Mesothelial cell of epicardium (in vitro differentiated cells): ENCODE measurements at regions not wholly inside any gene's neighbourhood (a gene's known extent, or its start where the extent isn't known, plus 50 kb on each side); places are given as distances from the start of the nearest gene placed in this dataset.

Source experiments
- DNase-seq, 2 experiments: peaks; one replicate each; pipeline ENCODE4 v3.0.0; 2021; ENCODE audit warnings: low spot score in 2 of 2; ENCODE audit not compliant: unreplicated experiment in 2 of 2
- H3K27ac Mint-ChIP-seq: 2 replicates; pipeline ENCODE4 v1.8.0; 2021; ENCODE audit warnings: mixed read lengths
- H3K27me3 Mint-ChIP-seq: 2 replicates; pipeline ENCODE4 v1.8.0; 2021; ENCODE audit warnings: low read depth, mixed read lengths
- H3K36me3 Mint-ChIP-seq: 2 replicates; pipeline ENCODE4 v1.8.0; 2021; ENCODE audit warnings: mixed read lengths
- H3K4me1 Mint-ChIP-seq: 2 replicates; pipeline ENCODE4 v1.8.0; 2021; ENCODE audit warnings: mixed read lengths
- H3K4me3 Mint-ChIP-seq: 2 replicates; pipeline ENCODE4 v1.8.0; 2021; ENCODE audit warnings: mild to moderate bottlenecking, moderate library complexity, mixed read lengths
- H3K9me3 Mint-ChIP-seq: 2 replicates; pipeline ENCODE4 v1.8.0; 2021; ENCODE audit warnings: mixed read lengths
- TF ChIP-seq, protein P1 (sequence below): fragments of 200-600 bp; sonication (generic); IDR thresholded peaks from one replicate; pipeline ENCODE4 v1.5.0; 2021; ENCODE audit warnings: antibody characterized with exemption; ENCODE audit not compliant: unreplicated experiment

GRCh38 chr7:136134503-136134902, 157.3 kb upstream of the MTPN start:
- H3K27me3 Mint-ChIP-seq = no peaks in the 10 kb centered on the region
- H3K36me3 Mint-ChIP-seq = no peaks in the 10 kb centered on the region
- no peak for DNase-seq
- H3K9me3 Mint-ChIP-seq = no peaks in the 10 kb centered on the region
- H3K27ac Mint-ChIP-seq = peak overlapping the region; percentile 94
- H3K4me3 Mint-ChIP-seq = no peak overlapping the region
- H3K4me1 Mint-ChIP-seq = peaks cover 55% of the 10 kb centered on the region
- TF ChIP-seq, protein P1, sequence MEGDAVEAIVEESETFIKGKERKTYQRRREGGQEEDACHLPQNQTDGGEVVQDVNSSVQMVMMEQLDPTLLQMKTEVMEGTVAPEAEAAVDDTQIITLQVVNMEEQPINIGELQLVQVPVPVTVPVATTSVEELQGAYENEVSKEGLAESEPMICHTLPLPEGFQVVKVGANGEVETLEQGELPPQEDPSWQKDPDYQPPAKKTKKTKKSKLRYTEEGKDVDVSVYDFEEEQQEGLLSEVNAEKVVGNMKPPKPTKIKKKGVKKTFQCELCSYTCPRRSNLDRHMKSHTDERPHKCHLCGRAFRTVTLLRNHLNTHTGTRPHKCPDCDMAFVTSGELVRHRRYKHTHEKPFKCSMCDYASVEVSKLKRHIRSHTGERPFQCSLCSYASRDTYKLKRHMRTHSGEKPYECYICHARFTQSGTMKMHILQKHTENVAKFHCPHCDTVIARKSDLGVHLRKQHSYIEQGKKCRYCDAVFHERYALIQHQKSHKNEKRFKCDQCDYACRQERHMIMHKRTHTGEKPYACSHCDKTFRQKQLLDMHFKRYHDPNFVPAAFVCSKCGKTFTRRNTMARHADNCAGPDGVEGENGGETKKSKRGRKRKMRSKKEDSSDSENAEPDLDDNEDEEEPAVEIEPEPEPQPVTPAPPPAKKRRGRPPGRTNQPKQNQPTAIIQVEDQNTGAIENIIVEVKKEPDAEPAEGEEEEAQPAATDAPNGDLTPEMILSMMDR = no peak

DNA sequence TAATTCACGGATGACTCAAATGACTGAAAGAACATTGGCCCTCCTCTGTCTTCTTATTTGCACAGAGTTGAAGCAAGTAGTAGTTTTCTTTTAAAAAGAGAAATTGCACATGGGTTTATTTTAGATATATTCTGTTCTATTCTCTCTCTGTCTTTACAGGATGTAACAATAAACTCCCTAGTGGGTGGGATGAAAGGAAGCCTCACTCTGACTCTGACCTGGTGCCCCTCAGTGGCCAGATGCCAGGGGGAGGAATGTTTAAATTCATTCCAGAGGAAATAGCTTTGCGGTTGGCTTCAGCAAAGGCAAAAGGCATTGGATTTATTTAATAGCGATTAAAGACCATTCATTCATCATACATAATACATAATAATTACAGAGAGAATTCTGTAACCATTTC, 156.4 kb upstream of the MTPN start:
- peaks cover 48% of the 10 kb centered on the region for H3K4me1 Mint-ChIP-seq
- H3K27ac Mint-ChIP-seq = peak overlapping the region; percentile 94
- no peak overlapping the region for H3K4me3 Mint-ChIP-seq
- DNase-seq = peak in 1 of 2 experiments; percentile 51
- H3K27me3 Mint-ChIP-seq = no peaks in the 10 kb centered on the region
- TF ChIP-seq, protein P1 = no peak
- H3K36me3 Mint-ChIP-seq = no peaks in the 10 kb centered on the region
- peaks cover under 1% of the 10 kb centered on the region for H3K9me3 Mint-ChIP-seq

DNA sequence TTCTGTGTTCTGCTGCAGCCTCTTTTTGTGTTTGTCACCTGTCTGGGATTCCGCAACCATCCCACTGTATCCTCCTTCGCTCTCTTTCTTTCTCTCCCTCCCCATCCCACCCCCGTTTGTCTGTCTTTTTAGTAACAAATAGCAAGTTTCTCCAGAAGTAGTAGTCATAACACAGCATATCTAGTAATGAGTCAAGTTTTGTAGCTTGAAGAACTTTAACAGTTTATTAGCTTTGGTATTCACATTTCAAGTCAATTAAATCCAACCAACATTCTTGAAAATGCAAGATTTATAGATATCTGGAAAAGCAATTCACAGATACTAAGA, 154.1 kb upstream of the MTPN start:
- Mint-ChIP-seq H3K9me3 (peaks cover 6% of the 10 kb centered on the region), H3K4me3 (no peak overlapping the region), H3K4me1 (peaks cover 41% of the 10 kb centered on the region), H3K27me3 (no peaks in the 10 kb centered on the region), H3K36me3 (peaks cover 3% of the 10 kb centered on the region), H3K27ac (no peak overlapping the region)
- TF ChIP-seq, protein P1 = no peak
- DNase-seq = no peak

GRCh38 chr7:136130511-136131303, 153.5 kb upstream of the MTPN start:
- H3K9me3 Mint-ChIP-seq = peaks cover 6% of the 10 kb centered on the region
- H3K4me1 Mint-ChIP-seq = peaks cover 41% of the 10 kb centered on the region
- H3K27me3 Mint-ChIP-seq = no peaks in the 10 kb centered on the region
- TF ChIP-seq, protein P1 = no peak
- DNase-seq = no peak
- peak overlapping the region; percentile 74 for H3K27ac Mint-ChIP-seq
- H3K36me3 Mint-ChIP-seq = peaks cover 3% of the 10 kb centered on the region
- no peak overlapping the region for H3K4me3 Mint-ChIP-seq

DNA sequence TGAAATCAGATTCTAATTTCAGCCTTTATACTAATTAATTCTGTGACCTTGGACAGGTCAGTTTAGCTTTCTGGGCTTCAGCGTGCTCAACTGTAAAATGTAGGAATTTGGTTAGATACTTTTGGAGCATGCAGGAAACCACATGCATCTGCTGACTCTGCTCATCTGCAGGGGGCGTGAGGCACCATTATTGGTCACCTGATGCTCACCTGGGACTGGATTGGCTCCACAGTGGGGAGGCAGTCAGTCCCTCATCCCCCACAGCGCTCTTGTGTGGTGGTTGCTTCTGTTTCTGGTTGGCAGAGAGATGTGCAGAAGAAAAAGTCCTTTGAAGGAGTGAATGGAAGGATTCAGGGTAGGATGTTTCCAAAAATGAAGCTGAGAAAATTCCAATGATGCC, 150.9 kb upstream of the MTPN start:
- Mint-ChIP-seq H3K27ac (no peak overlapping the region), H3K9me3 (peaks cover 16% of the 10 kb centered on the region), H3K4me3 (no peak overlapping the region), H3K36me3 (peaks cover 8% of the 10 kb centered on the region), H3K27me3 (no peaks in the 10 kb centered on the region), H3K4me1 (peaks cover 24% of the 10 kb centered on the region)
- TF ChIP-seq, protein P1 = no peak
- no peak for DNase-seq
